Stimulated activated CD8-positive, alpha-beta memory T cell treated with anti-CD3 and anti-CD28 coated beads, Interleukin-15, amount 100 ng/mL, for 48 hours (primary cell): ENCODE measurements at regions not wholly inside any gene's neighbourhood (a gene's known extent, or its start where the extent isn't known, plus 50 kb on each side); places are given as distances from the start of the nearest gene placed in this dataset.
"Not testable (repeated sequence)": the region's sequence is repeated elsewhere in the genome, so short reads cannot be mapped to it uniquely, and the experiment has no call there.

Experiments
- DNase-seq, 2 donors: peaks; one replicate each; pipeline ENCODE4 v3.0.0-alpha.2; 2020; ENCODE audit warnings: low read depth in 2 of 2

GRCh38 chr5:1731091-1731639, 68.5 kb downstream of the MRPL36 start:
- DNase-seq: no peak

GRCh38 chr5:1730487-1730847, 69.2 kb downstream of the MRPL36 start:
- DNase-seq: no peak

- DNase-seq: no peak
These were observed 69.8 kb downstream of the MRPL36 start for GRCh38 chr5:1729641-1730486.

- no peak for DNase-seq
These were observed 70.8 kb downstream of the MRPL36 start for GRCh38 chr5:1728846-1729245.

- DNase-seq: no peak
These were observed 72.1 kb downstream of the MRPL36 start for GRCh38 chr5:1727571-1727970.

GRCh38 chr5:1726956-1727355, 72.7 kb downstream of the MRPL36 start:
- DNase-seq: no peak

GRCh38 chr5:1726469-1726865, 73.2 kb downstream of the MRPL36 start:
- no peak for DNase-seq

- DNase-seq: no peak
These were observed 73.8 kb downstream of the MRPL36 start for GRCh38 chr5:1725641-1726468.

- DNase-seq: no peak
These were observed 74.6 kb downstream of the MRPL36 start for GRCh38 chr5:1724822-1725602.

GRCh38 chr5:1723957-1724821, 75.4 kb downstream of the MRPL36 start:
- no peak for DNase-seq

- no peak for DNase-seq
These were observed 76.2 kb downstream of the MRPL36 start for GRCh38 chr5:1723476-1723875.

- no peak for DNase-seq
These were observed 76.8 kb downstream of the MRPL36 start for GRCh38 chr5:1722877-1723276.

- no peak for DNase-seq
These were observed 79.1 kb downstream of the MRPL36 start for GRCh38 chr5:1720396-1721110.

GRCh38 chr5:1719860-1720259, 79.8 kb downstream of the MRPL36 start:
- DNase-seq: no peak

GRCh38 chr5:1718669-1719068, 81.0 kb downstream of the MRPL36 start:
- no peak for DNase-seq

GRCh38 chr5:1710091-1710490, 89.5 kb downstream of the MRPL36 start:
- DNase-seq: not testable (repeated sequence)

- no peak for DNase-seq
These were observed 90.3 kb downstream of the MRPL36 start for GRCh38 chr5:1709171-1709803.

GRCh38 chr5:1708592-1709141, 91.0 kb downstream of the MRPL36 start:
- no peak for DNase-seq

- no peak for DNase-seq
These were observed 92.2 kb downstream of the MRPL36 start for GRCh38 chr5:1707467-1707866.
